Effector memory CD8-positive, alpha-beta T cell (primary cell): ENCODE measurements at regions not wholly inside any gene's neighbourhood (a gene's known extent, or its start where the extent isn't known, plus 50 kb on each side); places are given as distances from the start of the nearest gene placed in this dataset.
"Not testable (repeated sequence)": the region's sequence is repeated elsewhere in the genome, so short reads cannot be mapped to it uniquely, and the experiment has no call there.

ENCODE experiments used
- ATAC-seq: fragments of 150-1000 bp; cut with Tn5 transposase; replicated peaks from 2 replicates; pipeline ENCODE4 v1.10.0; 2021; ENCODE audit warnings: mild to moderate bottlenecking, moderate library complexity
- DNase-seq, 3 experiments: peaks; one replicate each; pipeline ENCODE4 v3.0.0; 2021
- H3K27ac Mint-ChIP-seq, 2 donors: one replicate each; pipeline ENCODE4 v1.8.0; 2022; ENCODE audit warnings: mild to moderate bottlenecking in 2 of 2, mixed read lengths in 2 of 2, moderate library complexity in 2 of 2
- H3K27me3 Mint-ChIP-seq, 2 donors: one replicate each; pipeline ENCODE4 v1.8.0; 2022; ENCODE audit warnings: mixed read lengths in 2 of 2
- H3K36me3 Mint-ChIP-seq: one replicate; pipeline ENCODE4 v1.8.0; 2022; ENCODE audit warnings: mild to moderate bottlenecking, moderate library complexity, mixed read lengths; ENCODE audit not compliant: insufficient read depth
- H3K4me1 Mint-ChIP-seq, 2 donors: one replicate each; pipeline ENCODE4 v1.8.0; 2022; ENCODE audit warnings: low read depth in 2 of 2, mixed read lengths in 2 of 2
- H3K4me3 Mint-ChIP-seq, 2 donors: one replicate each; pipeline ENCODE4 v1.8.0; 2022; ENCODE audit warnings: mild to moderate bottlenecking in 2 of 2, mixed read lengths in 2 of 2, moderate library complexity in 2 of 2
- H3K9me3 Mint-ChIP-seq, 2 donors: one replicate each; pipeline ENCODE4 v1.8.0; 2022; ENCODE audit warnings: mixed read lengths in 2 of 2

DNA sequence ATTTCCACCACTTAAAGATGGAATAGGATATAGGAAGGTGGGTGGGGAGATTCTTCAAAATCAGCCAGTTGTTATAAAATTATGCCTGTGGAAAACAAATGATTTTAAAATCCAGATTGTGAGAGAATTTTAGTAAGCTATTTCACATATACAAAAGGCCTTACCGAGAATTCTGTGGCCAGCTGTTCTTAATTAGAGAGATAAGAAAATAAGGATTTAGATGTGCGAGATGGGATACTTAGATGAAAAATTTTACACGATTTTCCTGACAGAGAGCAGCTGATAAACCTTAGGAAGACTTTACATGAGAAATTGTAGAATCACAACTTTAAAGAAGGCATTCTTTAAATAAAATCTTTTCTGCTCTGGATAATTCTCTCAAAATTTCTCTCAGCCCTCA lies 94.5 kb upstream of the IQCM start:
- no peaks in the 10 kb centered on the region for H3K4me1 Mint-ChIP-seq
- no peak for ATAC-seq
- no peaks in the 10 kb centered on the region for H3K36me3 Mint-ChIP-seq
- no peak overlapping the region for H3K4me3 Mint-ChIP-seq
- no peaks in the 10 kb centered on the region for H3K9me3 Mint-ChIP-seq
- no peaks in the 10 kb centered on the region for H3K27me3 Mint-ChIP-seq
- no peak for DNase-seq
- H3K27ac Mint-ChIP-seq, result no peak overlapping the region

DNA sequence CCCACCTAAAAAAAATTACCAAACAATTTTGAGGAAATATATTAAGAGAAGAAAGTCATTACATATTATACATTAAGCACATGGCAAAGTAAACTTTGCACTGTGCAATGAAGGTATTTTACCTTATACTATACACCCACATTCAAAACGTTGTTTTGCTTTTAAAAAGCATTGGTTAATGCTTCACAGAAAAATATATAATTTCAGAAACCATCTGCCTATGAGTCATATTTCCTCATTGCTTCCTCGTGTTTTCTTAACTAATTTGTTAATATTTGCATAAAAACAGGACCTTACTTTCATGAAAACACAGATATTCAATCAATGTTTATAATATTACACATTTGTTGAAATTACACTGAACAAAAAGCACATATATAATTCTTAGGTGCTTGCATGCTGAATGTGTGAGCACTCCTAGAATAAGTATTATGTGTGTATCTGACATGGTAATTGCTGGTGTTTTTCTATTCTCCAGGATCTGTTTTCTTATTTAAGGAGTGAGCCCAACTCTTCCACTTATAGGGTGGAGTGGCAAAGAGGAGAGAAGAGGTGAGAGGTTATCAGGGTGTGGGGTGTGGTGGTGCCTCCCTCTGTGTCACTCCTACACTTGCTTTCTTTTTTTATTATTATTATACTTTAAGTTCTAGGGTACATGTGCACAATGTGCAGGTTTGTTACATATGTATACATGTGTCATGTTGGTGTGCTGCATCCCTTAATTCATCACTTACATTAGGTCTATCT lies 95.1 kb upstream of the IQCM start:
- Mint-ChIP-seq H3K27ac (no peak overlapping the region), H3K9me3 (no peaks in the 10 kb centered on the region), H3K36me3 (no peaks in the 10 kb centered on the region), H3K27me3 (no peaks in the 10 kb centered on the region), H3K4me3 (no peak overlapping the region), H3K4me1 (no peaks in the 10 kb centered on the region)
- DNase-seq (no peak), ATAC-seq (no peak)

DNA sequence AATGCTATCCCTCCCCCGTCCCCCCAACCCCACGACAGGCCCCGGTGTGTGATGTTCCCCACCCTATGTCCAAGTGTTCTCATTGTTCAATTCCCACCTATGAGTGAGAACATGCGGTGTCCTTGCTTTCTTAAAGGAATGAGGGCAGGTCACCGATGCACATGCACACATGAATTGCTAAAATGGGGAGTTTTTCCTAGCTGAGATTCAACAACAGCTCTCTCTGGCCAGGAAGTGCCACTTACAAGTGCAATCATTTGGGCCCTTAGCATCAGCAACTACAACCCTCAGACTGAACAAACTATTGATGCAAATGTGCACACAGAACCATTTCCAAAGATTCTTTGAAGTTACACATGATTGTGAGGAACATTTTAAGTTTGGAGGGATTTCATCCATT lies 95.7 kb upstream of the IQCM start:
- ATAC-seq, result no peak
- DNase-seq, result no peak
- H3K4me1 Mint-ChIP-seq, result no peaks in the 10 kb centered on the region
- H3K36me3 Mint-ChIP-seq, result no peaks in the 10 kb centered on the region
- no peaks in the 10 kb centered on the region for H3K27me3 Mint-ChIP-seq
- no peaks in the 10 kb centered on the region for H3K9me3 Mint-ChIP-seq
- no peak overlapping the region for H3K4me3 Mint-ChIP-seq
- H3K27ac Mint-ChIP-seq, result no peak overlapping the region

DNA sequence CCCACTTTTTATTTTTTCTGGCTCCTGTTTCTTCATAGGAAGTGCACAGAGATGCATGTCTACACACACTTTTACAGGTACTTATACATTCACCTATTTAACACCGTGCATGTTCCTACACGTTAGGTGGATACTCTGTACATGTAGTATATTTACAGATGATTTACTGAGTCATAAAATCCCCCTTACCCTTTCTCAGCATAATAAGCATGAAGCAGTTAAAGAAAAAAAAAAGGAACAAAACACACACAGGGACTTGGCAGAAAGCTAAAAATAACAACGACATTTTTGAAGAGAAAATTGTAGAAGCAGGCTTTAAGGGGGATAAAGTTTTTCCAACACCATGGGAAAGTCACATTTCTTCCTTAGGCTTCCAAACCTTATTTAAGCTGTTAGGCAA lies 96.4 kb upstream of the IQCM start:
- DNase-seq (no peak), ATAC-seq (no peak)
- Mint-ChIP-seq H3K4me3 (no peak overlapping the region), H3K4me1 (no peaks in the 10 kb centered on the region), H3K27me3 (no peaks in the 10 kb centered on the region), H3K9me3 (no peaks in the 10 kb centered on the region), H3K27ac (no peak overlapping the region), H3K36me3 (no peaks in the 10 kb centered on the region)

DNA sequence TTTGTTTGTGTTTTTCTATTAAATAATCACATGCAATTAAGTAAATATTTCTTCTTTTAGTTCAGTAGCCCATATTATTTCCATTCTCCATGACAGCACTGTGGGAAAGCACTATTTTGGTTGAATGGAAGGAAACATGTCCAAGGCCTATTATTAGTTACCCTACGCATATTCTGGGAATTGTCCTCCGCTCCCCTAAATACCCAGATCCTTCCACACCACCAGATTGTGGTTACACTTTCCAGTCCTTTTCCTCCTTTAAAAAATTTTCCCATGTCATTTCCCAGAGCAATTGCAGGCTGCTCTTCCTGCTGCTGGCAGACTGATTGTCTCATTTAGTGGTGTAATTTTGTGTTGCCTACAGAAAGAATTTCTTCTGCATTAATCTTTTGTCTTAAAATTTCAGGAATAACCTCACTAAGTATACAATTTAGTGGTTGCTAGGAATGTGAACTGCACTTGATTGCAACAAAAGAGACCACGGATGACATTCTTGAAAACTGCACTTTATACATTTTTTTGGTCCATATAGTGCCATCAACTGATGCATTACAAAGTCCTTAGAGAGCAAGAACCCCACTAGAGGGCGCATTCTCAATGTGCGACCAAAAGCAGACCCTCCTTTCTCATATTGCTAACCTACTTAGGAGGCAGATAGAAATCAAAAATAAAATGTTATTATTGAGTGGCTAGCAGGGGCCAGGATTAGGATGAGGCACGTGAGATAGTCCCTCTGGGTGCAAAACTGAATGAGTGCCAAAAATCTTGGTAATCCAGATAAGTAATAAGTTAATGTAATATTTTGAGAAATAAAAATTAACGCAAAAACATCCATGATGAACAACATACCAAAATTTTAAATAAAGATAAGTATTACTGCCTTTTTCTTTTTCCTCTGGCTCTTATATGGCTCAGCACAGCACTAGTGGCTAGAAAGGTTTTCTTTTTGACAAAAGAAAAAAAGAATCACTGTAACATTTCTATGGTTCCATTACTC lies 98.8 kb upstream of the IQCM start:
- no peaks in the 10 kb centered on the region for H3K4me1 Mint-ChIP-seq
- no peaks in the 10 kb centered on the region for H3K36me3 Mint-ChIP-seq
- no peak overlapping the region for H3K4me3 Mint-ChIP-seq
- H3K27ac Mint-ChIP-seq, result no peak overlapping the region
- DNase-seq, result no peak
- no peaks in the 10 kb centered on the region for H3K9me3 Mint-ChIP-seq
- ATAC-seq, result no peak
- H3K27me3 Mint-ChIP-seq, result no peaks in the 10 kb centered on the region

DNA sequence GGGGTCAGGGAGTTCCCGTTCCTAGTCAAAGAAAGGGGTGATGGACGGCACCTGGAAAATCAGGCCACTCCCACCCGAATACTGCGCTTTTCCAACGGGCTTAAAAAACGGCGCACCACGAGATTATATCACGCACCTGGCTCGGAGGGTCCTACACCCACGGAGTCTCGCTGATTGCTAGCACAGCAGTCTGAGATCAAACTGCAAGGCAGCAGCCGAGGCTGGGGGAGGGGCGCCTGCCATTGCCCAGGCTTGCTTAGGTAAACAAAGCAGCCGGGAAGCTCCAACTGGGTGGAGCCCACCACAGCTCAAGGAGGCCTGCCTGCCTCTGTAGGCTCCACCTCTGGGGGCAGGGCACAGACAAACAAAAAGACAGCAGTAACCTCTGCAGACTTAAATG lies 100.1 kb upstream of the IQCM start:
- H3K27me3 Mint-ChIP-seq, ATAC-seq, H3K27ac Mint-ChIP-seq, H3K9me3 Mint-ChIP-seq, DNase-seq, H3K36me3 Mint-ChIP-seq, H3K4me1 Mint-ChIP-seq, H3K4me3 Mint-ChIP-seq: not testable (repeated sequence)

DNA sequence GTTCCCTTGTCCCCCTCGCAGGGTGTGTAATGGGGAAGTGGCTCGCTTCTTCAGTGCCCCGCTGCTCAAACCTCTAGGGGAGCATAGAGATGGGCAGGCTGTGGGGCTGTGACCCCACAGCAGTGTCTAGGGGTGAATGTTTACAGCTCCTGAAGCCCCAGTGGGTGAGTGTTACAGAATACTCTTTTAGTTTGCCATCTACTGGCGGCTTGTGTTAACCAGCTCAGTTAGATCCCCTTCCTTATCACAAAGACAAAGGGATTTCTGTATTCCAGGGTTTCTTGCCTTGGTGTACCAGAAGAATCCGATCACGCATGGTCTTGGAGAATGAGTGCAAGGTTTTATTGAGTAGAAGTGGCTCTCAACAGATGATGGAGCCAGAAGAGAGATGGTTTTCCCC lies 108.1 kb upstream of the IQCM start:
- H3K27ac Mint-ChIP-seq, result no peak overlapping the region
- no peaks in the 10 kb centered on the region for H3K36me3 Mint-ChIP-seq
- H3K4me3 Mint-ChIP-seq, result no peak overlapping the region
- no peak for DNase-seq
- no peaks in the 10 kb centered on the region for H3K4me1 Mint-ChIP-seq
- no peaks in the 10 kb centered on the region for H3K9me3 Mint-ChIP-seq
- no peaks in the 10 kb centered on the region for H3K27me3 Mint-ChIP-seq
- ATAC-seq, result no peak

DNA sequence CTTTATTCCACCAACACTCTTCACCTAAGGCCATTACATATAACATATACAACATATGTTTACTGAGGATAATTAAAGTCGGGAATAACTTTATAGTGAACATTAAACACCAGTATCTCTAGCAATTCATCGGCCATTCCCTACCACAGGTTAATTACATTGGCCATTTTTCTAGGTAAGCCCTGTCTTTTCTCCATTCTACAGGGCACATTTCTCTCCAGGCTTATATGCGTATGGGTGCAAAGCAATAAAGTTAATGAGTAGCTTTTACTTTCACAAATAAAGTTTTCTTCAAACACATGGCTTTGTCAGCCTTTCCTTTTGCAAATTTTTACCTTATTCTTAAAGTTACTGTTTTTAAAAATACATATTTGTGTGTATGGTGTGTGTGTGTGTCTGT lies 111.9 kb upstream of the IQCM start:
- H3K9me3 Mint-ChIP-seq, result no peaks in the 10 kb centered on the region
- no peaks in the 10 kb centered on the region for H3K36me3 Mint-ChIP-seq
- H3K4me1 Mint-ChIP-seq, result no peaks in the 10 kb centered on the region
- DNase-seq (no peak), ATAC-seq (no peak)
- H3K4me3 Mint-ChIP-seq, result no peak overlapping the region
- H3K27ac Mint-ChIP-seq, result no peak overlapping the region
- H3K27me3 Mint-ChIP-seq, result no peaks in the 10 kb centered on the region

DNA sequence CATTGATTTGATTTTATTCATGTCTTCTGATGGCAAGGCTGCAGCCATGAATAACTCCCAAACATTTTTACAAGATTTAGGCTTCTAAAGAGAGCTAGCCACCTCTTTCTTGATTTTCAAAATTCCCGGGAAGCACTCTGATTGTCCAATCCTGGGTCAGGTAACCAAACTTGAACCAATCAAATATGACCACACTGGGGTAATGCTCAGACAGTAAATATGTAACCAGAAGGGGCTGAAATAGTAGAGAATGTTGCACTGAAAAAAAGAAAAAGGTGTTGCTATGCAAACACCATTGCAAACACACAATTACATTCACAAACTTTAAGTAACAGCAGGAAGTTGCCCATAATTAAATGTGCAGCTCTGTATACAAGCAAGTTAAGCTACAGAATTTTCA lies 112.9 kb upstream of the IQCM start:
- no peak overlapping the region for H3K4me3 Mint-ChIP-seq
- DNase-seq (no peak), ATAC-seq (no peak)
- H3K4me1 Mint-ChIP-seq, result no peaks in the 10 kb centered on the region
- H3K36me3 Mint-ChIP-seq, result no peaks in the 10 kb centered on the region
- no peaks in the 10 kb centered on the region for H3K27me3 Mint-ChIP-seq
- H3K9me3 Mint-ChIP-seq, result no peaks in the 10 kb centered on the region
- H3K27ac Mint-ChIP-seq, result no peak overlapping the region

DNA sequence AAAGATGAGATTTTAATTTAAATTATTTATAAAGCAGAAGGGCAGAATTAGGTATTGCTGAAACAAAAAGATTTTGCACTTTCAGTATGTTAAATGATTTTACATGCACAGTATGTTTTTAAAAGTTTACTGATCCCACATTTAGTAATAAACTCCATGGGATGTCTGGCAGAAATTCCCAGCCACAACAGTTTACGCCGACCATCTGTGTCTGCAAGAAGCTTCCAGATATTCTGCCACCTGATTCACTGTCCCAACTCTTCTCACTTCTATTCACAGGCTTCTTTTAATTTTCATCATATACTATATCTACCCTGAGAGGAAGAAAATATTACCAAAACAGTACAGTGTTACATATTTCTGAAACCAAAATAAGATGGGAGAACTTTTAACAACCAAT lies 115.8 kb upstream of the IQCM start:
- Mint-ChIP-seq H3K9me3 (no peaks in the 10 kb centered on the region), H3K27me3 (no peaks in the 10 kb centered on the region), H3K36me3 (no peaks in the 10 kb centered on the region), H3K4me1 (no peaks in the 10 kb centered on the region), H3K27ac (no peak overlapping the region), H3K4me3 (no peak overlapping the region)
- no peak for ATAC-seq
- no peak for DNase-seq

DNA sequence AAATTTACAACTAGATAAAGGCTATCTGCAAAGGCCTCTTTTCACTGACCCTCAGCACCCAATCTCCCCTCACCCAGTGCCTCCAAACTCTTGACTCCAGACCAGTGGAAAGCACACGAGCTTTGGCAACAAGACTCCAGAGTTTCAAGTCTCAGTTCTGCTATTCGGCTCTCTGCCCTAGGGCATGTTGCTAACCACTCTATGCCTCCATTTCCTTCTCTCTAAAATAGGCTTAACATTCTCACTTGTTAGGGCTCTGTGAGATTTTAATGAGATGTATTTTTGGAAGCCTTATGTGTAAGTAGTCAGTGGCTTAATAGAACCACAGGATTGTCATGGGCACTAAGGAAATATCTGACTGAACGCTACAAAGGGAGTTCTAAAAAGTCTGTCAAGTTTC lies 116.5 kb upstream of the IQCM start:
- Mint-ChIP-seq H3K9me3 (no peaks in the 10 kb centered on the region), H3K36me3 (no peaks in the 10 kb centered on the region), H3K4me1 (no peaks in the 10 kb centered on the region), H3K4me3 (no peak overlapping the region), H3K27me3 (no peaks in the 10 kb centered on the region), H3K27ac (no peak overlapping the region)
- ATAC-seq (no peak), DNase-seq (no peak)

DNA sequence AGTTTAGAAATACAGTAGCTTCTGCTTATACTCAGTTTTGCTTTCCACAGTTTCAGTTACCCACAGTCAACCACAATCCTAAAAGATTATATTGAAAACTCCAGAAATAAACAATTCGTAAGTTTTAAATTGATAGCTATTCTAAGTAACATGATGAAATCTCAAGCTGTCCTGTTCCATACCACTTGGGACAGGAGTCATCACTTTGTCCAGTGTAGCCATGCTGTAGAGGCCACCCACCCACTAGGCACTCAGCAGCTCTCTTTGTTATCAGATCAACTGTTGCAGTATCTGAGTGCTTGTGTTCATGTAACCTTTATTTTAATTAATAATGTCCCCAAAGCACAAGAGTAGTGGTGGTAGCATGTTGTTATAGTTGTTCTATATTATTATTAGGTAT lies 117.5 kb upstream of the IQCM start:
- no peaks in the 10 kb centered on the region for H3K9me3 Mint-ChIP-seq
- H3K4me3 Mint-ChIP-seq, result no peak overlapping the region
- DNase-seq (no peak), ATAC-seq (no peak)
- no peaks in the 10 kb centered on the region for H3K4me1 Mint-ChIP-seq
- H3K36me3 Mint-ChIP-seq, result no peaks in the 10 kb centered on the region
- no peak overlapping the region for H3K27ac Mint-ChIP-seq
- H3K27me3 Mint-ChIP-seq, result no peaks in the 10 kb centered on the region

DNA sequence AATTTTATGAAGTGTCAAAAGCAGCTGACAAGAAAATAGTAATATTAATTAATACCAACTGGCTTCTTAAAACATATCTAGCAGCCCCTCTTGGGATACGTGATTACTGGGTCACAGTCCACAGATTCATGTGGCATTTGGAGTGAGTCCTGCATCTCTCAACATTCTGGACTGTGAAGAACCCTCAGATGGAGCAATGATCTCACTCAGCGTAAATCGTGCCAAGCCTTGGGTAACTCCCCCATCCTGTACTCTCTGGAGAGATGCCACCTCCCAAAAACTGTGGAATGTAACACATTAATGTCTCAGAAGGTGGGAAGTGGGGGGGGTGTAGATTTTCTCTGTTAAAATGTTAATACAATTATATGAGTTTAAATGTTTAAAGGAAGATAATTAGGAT lies 118.2 kb upstream of the IQCM start:
- no peaks in the 10 kb centered on the region for H3K36me3 Mint-ChIP-seq
- no peak for DNase-seq
- H3K27me3 Mint-ChIP-seq, result no peaks in the 10 kb centered on the region
- no peak overlapping the region for H3K27ac Mint-ChIP-seq
- no peak overlapping the region for H3K4me3 Mint-ChIP-seq
- no peaks in the 10 kb centered on the region for H3K9me3 Mint-ChIP-seq
- no peaks in the 10 kb centered on the region for H3K4me1 Mint-ChIP-seq
- ATAC-seq, result no peak

DNA sequence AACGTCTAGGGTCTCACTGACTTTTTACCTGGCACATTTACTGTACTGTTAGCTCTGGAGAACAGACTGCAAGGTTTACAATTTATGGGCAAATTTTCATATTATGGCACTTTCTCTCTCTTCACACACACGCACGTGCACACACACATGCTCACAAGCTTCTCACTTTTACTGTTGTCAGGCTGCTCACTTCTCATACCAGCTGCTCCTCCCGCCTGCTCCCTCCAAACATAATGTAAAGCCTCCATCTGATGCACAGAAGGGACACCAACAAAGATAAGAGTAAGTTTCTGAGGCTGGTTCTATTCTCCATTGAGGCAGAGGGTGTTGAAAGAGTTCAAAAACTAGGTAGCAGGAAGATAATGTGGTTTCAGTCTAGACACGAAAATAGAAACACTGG lies 128.9 kb upstream of the DCLK2 start:
- peaks cover 2% of the 10 kb centered on the region for H3K36me3 Mint-ChIP-seq
- no peak overlapping the region for H3K4me3 Mint-ChIP-seq
- no peaks in the 10 kb centered on the region for H3K27me3 Mint-ChIP-seq
- no peak overlapping the region for H3K27ac Mint-ChIP-seq
- no peaks in the 10 kb centered on the region for H3K4me1 Mint-ChIP-seq
- no peaks in the 10 kb centered on the region for H3K9me3 Mint-ChIP-seq
- DNase-seq, result no peak
- no peak for ATAC-seq
